Mucosa of descending colon (tissue), 3 donors: ENCODE measurements at regions not wholly inside any gene's neighbourhood (a gene's known extent, or its start where the extent isn't known, plus 50 kb on each side); places are given as distances from the start of the nearest gene placed in this dataset.
A peak's percentile ranks its signal among the peaks of the same experiment; 100 is the strongest.

Experiments used
- ATAC-seq: fragments of 200-7000 bp; cut with Tn5 transposase; one replicate; pipeline ENCODE4 v1.9.1; 2020; ENCODE audit warnings: mild to moderate bottlenecking, moderate library complexity
- DNase-seq, 3 donors: peaks; one replicate each; pipeline ENCODE4 v3.0.0-alpha.2; 2020
- H3K36me3 ChIP-seq: fragments of 200-600 bp; one replicate; pipeline ENCODE4 v1.8.0; 2021; ENCODE audit warnings: low read depth, mild to moderate bottlenecking
- H3K4me1 ChIP-seq: fragments of 200-600 bp; one replicate; pipeline ENCODE4 v1.8.0; 2021; ENCODE audit warnings: low read depth, mild to moderate bottlenecking
- H3K4me3 ChIP-seq: fragments of 200-600 bp; one replicate; pipeline ENCODE4 v1.8.0; 2021; ENCODE audit warnings: mild to moderate bottlenecking
- H3K9me3 ChIP-seq: fragments of 200-600 bp; one replicate; pipeline ENCODE4 v1.8.0; 2021; ENCODE audit warnings: mild to moderate bottlenecking
- CTCF ChIP-seq: fragments of 200-600 bp; IDR thresholded peaks from one replicate; pipeline ENCODE4 v1.8.0; 2022; ENCODE audit warnings: antibody characterized with exemption, mild to moderate bottlenecking
- intact Hi-C, 2 donors: fragments of 100-400 bp; cut with DNase I in 1 of 2; cut with micrococcal nuclease in 1 of 2; formaldehyde crosslinking; loops; one replicate each; pipeline versions ENCODE4 v1.11.0 to v1.11.1; 2022; cut with DNase I, micrococcal nuclease
- donor health status: DM: no; HTN: no; CAD: no; lungs with moderate emphysema.
- donor health status: DM: no; HTN: no; CAD: no.
- donor health status: DM: no; HTN: yes; CAD: no.

- H3K9me3 ChIP-seq, result no peaks in the 10 kb centered on the region
- no peak for DNase-seq
- no peaks in the 10 kb centered on the region for H3K4me1 ChIP-seq
- H3K4me3 ChIP-seq, result no peak overlapping the region
- no peaks in the 10 kb centered on the region for H3K36me3 ChIP-seq
- intact Hi-C loops, result no loop called here
- ATAC-seq, result no peak
- no peak for TF ChIP-seq CTCF
Measured at GRCh38 chr10:88104223-88104622, 240.8 kb downstream of the PTEN start.

GRCh38 chr10:88106366-88106765 is 242.9 kb downstream of the PTEN start:
- no peak for TF ChIP-seq CTCF
- DNase-seq (no peak), ATAC-seq (peak; percentile 37)
- H3K4me3 ChIP-seq, result no peak overlapping the region
- no peaks in the 10 kb centered on the region for H3K4me1 ChIP-seq
- no peaks in the 10 kb centered on the region for H3K36me3 ChIP-seq
- no peaks in the 10 kb centered on the region for H3K9me3 ChIP-seq
- intact Hi-C loops, result no loop called here

- DNase-seq (no peak), ATAC-seq (no peak)
- H3K9me3 ChIP-seq, result no peaks in the 10 kb centered on the region
- TF ChIP-seq CTCF, result no peak
- intact Hi-C loops, result no loop called here
- H3K36me3 ChIP-seq, result no peaks in the 10 kb centered on the region
- no peak overlapping the region for H3K4me3 ChIP-seq
- H3K4me1 ChIP-seq, result no peaks in the 10 kb centered on the region
Measured at GRCh38 chr10:88107296-88108097, 244.1 kb downstream of the PTEN start.

- peak; percentile 71 for ATAC-seq
- intact Hi-C loops, result no loop called here
- no peak for TF ChIP-seq CTCF
Measured at GRCh38 chr10:88108115-88108610, 244.7 kb downstream of the PTEN start.

GRCh38 chr10:88110355-88110754 is 246.9 kb downstream of the PTEN start:
- no peak for DNase-seq
- no peaks in the 10 kb centered on the region for H3K4me1 ChIP-seq
- H3K36me3 ChIP-seq, result no peaks in the 10 kb centered on the region
- H3K4me3 ChIP-seq, result no peak overlapping the region
- no peaks in the 10 kb centered on the region for H3K9me3 ChIP-seq
- no peak for TF ChIP-seq CTCF
- intact Hi-C loops, result no loop called here
- no peak for ATAC-seq

More at GRCh38 chr10:88108115-88108610, 244.7 kb downstream of the PTEN start:
- Histone ChIP-seq H3K4me1 (no peaks in the 10 kb centered on the region), H3K9me3 (no peaks in the 10 kb centered on the region), H3K36me3 (no peaks in the 10 kb centered on the region), H3K4me3 (no peak overlapping the region)
- peak in 1 of 3 donors; percentile 28 for DNase-seq
